GM18909 (cell line): ENCODE measurements at regions not wholly inside any gene's neighbourhood (a gene's known extent, or its start where the extent isn't known, plus 50 kb on each side); places are given as distances from the start of the nearest gene placed in this dataset.
"Not testable (repeated sequence)": the region's sequence is repeated elsewhere in the genome, so short reads cannot be mapped to it uniquely, and the experiment has no call there.

ENCODE experiments used
- ATAC-seq: cut with Tn5 transposase; IDR thresholded peaks from one replicate; pipeline ENCODE4 v1.9.1; 2021; ENCODE audit warnings: mild to moderate bottlenecking; ENCODE audit not compliant: unreplicated experiment, poor library complexity

DNA sequence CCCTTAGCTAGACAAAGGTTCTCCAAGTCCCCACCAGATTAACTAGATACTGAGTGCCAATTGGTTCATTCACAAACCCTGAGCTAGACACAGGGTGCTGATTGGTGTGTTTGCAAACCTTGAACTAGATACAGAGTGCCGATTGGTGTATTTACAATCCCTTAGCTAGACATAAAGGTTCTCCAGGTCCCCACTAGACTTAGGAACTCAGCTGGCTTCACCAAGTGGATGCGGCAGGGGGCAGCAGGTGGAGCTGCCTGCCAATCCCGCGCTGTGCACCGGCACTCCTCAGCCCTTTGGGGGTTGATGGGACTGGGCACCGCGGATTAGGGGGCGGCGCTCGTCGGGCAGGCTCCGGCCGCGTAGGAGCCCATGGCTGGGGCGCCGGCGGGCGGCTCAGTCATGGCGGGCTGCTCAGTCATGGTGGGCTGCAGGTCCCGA lies 157.6 kb downstream of the KLRB1 start:
- ATAC-seq = not testable (repeated sequence)

DNA sequence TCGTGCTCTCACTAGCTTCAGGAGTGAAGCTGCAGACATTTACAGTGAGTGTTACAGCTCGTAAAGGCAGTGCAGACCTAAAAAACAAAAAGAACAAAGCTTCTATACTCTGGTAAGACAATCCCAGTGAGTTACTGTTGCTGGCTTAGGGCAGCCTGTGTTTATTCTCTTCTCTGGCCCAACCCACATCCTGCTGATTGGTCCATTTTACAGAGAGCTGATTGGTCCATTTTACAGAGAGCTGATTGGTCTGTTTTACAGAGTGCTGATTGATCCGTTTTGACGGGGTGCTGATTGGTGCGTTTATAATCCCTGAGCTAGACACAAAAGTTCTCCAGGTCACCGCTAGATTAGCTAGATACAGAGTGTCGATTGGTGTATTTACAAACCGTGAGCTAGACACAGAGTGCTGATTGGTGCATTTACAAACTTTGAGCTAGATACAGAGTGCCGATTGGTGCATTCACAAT lies 158.0 kb downstream of the KLRB1 start:
- ATAC-seq = not testable (repeated sequence)

DNA sequence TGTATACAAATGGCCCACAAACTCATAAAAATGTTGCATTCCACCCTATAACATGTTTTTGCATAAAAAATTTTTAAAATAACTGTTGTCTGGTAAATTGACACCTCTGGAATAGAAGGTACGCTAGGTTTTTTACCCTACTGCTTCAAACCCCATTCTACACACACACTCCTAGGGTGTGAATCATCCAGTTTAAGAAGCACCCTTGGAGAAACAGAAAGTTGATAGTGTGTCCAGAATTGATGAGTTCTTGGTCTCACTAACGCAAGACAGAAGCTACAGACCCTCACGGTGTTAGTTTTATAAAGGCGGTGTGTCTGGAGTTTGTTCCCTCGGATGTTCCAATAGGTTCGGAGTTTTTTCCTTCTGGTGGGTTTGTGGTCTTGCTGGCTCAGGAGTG lies 158.5 kb downstream of the KLRB1 start:
- ATAC-seq = no peak

DNA sequence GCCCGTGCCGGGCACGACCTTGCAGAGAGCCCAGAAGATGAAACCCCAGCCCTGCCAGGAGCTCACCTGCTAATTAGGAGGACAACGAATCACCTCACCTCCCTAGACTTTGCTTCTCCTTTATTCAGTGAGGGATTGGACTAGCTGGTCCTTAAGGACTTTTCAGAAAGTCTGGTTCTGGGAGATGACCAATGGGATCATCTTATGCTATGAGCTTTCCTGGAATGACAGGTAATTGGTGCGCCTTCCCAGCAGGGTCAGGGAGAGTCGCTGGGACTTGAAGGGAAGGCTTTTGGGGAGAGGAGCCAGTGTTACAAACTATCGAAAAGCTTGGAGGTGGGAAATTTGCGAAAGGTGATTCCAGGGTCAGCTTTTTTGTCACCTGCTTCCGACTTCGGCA lies 159.1 kb downstream of the KLRB1 start:
- ATAC-seq = not testable (repeated sequence)

DNA sequence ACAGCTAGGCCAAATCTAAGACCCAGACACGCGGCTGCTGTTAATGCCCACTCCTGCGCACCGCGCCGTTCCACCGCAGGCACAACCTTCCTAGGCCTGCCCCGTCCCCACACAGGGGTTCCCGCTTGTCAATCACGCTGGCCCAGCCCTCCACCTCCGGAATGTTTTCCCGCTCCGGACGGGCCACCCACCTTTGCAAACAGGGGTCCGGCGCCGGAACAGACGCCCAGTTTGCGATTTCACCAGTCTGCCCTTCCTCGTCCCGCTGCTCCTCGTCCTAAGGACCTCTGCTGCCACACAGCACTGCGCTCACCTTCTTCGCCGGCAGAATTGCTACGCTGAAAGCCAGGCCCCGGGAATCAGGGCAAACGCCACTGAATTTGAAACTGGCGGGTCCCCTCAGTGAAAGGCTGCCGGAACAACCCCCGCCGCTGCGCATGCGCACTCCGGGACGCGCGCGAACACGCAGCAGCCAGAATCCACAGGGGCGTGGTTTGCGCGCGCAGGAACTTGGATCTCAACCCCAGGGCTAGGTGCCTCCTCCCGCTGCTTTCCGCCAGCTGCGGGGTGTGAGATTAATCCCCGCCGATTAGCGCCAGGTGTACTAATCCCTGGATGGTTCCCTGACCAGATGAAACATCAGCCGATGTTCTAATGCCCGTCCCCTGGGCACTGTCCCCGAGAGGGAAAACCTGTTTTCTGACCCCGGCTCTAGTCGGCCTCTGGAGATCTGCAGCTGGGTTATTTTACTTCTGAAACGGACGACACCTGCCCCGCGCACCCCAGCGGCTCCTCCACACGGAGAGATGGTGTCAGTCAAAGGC lies 159.7 kb downstream of the KLRB1 start:
- ATAC-seq = peak; percentile 70

DNA sequence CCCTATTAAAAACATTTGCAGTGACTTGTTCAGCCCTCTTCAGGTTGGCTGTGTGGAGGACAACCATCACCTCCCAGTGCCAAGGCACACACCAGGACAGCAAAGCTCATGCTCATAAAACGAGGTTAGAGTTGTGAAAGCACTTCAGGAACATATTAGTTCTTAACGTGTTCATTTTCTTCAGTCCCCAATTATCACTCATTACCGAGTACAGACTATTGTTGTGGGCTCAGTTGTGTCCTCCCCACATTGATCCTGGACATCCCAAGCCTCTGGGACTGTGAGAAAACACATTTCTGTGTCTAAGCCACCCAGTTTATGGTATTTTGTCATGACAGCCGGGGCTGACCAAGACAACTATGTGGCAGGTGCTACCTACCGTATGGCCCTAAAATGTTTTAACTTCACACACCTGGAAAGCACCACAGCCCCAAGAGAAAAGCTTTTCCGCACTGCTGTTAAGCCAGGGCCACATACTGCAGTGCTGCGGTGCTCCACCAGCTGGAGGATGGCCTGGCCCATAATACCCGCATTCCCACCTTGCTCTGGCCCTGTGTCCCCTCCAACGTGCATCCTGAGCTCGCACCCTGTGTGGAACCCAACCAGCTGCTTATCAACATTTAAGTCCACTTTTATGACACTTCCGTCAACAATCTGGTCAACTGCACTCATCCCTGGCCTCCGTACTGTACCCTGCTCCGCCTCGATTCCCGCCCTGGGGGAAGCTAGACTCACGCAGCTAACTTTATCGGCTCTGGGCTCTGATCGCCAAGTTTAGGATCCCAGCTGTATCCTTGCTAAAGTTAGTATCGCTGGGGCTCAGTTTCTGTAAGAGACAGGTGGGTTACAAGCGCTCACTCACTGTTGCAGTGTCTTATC lies 160.6 kb downstream of the KLRB1 start:
- peak; percentile 26 for ATAC-seq

DNA sequence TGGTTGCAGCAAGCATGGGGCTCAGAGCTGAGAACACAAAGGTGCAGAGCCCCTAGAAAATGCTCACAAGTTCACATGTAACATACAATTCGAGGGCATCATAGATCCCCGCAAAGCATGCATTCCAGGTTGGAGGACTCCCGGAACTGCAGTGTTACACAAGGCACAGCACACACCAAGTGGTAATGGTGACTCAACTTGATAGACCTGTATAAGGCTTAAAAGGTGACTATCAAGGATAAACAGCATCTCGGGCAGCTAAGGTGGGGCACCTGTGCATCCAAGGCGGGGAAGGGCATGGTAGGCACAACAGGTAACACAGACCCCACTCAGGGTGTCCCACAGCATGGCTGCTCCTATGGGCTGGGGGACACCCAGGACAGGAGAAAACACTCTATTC lies 167.3 kb downstream of the KLRB1 start:
- ATAC-seq = not testable (repeated sequence)

DNA sequence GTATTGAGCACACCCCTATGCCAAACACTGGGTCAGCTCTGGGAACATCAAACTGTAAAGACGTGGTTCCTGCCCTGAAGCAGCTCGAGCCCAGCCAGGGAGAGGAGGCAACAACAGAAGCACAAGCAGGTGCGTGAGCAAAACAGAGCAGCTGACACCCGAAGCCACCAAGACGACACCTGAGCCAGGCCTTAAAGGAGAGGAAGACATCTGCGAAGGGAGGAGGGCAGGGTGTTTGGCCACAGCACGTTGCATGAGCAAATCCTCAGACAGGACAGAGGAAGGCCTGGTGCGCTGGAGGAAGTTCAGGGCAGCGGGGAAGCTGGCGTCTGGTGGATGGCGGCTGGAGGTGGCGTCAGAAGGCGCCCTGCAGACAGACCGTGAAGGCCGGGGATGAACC lies 172.0 kb downstream of the KLRB1 start:
- not testable (repeated sequence) for ATAC-seq

DNA sequence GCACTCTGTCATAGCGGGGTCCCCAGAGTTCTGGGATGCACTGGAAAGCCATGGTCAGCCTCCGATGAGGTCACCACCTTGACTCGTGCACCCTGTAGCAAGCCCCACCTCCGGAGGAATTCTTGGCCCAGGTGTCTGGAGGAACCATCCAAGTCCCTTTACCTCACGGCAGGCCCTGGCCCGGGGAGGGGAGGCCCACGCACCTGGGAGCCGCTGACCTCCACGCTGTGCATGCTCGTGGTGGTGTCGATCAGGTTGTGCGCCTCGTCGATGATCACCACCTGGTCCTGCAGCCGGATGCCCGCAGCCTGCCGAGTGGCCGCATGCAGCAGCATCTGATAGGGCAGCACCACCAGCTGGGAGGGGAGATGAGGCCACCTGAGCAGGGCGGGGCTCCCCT lies 177.3 kb downstream of the KLRB1 start:
- not testable (repeated sequence) for ATAC-seq

DNA sequence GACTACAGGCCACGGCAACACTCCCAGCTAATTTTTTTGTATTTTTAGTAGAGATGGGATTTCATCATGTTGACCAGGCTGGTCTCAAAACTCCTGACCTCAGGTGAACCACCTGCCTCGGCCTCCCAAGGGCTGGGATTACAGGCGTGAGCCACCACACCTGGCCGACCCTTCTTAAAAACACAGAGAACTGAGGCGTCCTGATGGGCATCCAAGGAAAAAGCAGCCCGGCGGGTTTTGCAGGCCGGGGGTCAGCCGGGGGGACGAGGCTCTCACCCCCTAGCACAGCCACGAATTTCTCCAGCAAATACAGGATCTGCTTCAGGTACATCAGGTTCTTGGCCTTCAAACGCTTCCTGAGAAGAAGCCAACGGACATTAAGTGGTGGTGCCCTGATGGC lies 178.9 kb downstream of the KLRB1 start:
- not testable (repeated sequence) for ATAC-seq

DNA sequence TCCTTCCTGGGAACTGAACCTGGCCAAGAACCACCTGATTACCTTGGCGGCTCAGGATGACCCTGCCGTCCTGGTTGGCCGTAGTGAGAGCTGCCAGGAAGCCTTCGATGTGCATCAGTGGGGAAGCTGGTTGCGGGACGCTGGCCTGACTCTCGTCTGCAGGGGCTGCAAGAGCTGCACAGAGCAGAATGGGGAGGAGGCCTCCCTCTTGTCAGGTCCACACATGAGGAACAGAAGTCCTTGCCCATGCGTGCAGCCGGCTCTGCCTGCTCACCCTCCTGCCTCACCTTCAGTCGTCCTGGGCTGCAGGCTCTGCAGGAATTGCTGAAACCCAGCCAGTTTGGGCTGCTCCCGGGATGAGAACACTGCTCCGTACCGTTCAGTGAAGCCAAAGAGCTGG lies 182.3 kb downstream of the KLRB1 start:
- not testable (repeated sequence) for ATAC-seq

DNA sequence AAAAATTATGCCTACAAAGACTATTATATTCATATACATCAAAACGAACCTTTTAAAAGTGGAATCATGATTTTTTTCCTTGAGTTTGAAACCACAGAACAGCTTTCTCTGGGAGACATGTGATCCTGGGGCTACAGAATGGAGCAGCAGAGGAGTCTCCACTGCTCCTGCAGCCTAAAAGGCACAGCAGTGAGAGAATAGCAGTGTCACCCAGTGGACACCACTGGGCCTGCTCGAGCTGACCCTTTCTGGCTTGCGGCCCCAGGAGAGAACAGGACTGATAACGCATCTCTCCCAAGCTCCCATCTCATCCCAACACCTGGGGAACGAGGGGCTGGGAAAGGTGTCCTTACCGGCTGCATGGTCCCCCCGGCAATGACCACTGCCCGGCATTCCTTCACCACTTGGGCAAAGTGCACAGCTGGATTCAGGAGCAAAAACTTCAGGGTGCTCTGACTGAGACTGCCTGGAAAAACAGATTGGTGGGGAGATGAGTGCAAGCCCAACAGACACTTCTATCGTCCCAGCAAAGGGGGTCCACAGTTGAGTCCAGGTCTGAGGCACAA lies 183.5 kb downstream of the KLRB1 start:
- not testable (repeated sequence) for ATAC-seq

DNA sequence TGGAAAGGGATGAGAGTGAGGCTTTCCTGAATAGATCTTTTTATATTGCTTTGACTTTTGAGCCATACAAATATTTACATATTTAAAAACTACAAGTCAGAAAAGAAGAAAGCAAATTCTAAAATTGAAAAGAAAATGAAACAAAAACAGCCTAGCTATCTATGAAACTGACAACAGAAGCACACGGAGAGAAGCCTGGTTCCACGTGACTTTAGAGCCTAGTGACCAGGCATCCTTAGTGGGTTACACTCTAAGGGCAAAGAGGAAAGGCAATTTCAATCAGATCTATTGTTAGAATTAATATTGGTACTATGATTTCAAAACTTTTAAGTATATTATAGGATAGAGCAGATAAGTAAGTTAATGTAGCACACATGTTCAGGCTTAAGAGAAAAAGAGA lies 185.0 kb downstream of the KLRB1 start:
- not testable (repeated sequence) for ATAC-seq

DNA sequence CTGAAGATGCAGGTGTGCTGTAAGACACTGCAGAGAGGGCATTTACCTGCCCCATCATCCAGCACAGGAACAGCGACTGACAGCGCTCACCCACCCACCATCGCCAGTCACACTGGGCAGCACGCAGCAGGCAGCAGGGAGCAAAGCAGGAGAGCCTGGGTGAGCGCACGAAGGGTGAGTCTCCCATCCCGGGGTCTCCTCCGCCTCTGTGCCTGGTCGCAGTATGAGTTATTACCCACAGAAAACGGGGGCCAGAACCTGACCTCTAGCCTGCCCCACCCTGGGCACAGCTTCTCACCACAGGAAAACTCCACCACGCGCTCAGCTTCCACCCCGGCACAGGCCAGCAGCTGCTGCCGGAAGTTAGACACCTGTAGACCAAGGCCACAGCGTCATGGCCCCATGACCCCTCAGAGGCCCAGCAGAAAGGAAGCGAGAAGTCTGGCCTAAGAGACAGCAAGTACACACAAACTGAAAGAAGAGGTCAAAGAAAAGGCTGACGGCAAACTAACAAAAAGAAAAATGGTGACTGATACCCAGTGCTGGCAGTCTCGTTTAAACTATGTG lies 186.1 kb downstream of the KLRB1 start:
- not testable (repeated sequence) for ATAC-seq

DNA sequence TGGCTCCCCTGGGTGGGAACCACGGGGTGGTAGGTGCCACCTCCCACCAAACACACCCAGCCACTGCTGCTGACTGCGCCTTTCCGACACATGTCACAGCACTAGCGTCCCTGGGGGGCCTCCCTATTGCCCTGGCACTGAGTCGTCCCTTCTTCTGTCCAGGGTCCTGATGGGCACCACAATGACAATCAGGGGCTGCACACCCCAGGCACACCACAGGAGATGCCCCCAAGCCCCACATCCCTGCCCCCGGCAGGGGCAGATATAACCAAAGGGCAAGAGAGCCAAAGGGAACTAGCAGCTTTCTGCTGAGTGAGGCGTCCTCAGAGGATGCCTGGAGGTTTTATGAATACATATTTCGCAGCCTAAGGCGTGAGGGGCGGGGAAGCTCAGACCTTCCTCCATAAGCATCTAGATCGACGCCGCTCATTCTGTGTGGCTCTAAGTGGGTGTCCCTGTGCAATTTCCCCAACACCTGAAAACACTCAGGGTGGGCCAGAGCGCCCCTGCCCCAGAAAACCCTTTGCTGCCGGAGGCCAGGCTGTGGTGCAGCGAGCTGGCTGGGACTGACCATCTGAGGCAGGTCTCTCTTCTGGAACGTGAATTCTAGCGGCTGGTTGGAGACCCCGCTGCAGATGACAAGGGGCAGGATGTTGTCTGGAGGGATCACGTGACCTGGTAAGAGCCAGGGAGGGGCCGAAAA lies 186.7 kb downstream of the KLRB1 start:
- ATAC-seq = not testable (repeated sequence)

DNA sequence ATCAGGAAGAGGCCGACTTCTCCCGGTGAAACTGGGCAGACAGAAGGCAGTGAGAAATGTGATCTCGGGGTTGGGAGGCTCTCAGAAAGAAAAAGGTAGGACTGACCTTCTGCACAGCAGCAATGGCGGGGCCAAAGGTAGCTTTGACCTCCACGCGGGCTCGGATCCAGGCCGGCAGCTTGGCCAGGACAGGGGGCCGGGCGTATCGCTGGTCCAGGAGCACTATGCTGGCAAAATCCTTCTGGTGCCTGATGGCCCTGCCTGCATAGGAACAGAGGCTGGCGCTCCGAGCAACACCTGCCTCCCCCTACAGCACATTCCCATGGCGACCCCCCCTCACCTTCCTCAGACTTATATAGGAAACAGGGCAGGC lies 189.1 kb downstream of the KLRB1 start:
- not testable (repeated sequence) for ATAC-seq

DNA sequence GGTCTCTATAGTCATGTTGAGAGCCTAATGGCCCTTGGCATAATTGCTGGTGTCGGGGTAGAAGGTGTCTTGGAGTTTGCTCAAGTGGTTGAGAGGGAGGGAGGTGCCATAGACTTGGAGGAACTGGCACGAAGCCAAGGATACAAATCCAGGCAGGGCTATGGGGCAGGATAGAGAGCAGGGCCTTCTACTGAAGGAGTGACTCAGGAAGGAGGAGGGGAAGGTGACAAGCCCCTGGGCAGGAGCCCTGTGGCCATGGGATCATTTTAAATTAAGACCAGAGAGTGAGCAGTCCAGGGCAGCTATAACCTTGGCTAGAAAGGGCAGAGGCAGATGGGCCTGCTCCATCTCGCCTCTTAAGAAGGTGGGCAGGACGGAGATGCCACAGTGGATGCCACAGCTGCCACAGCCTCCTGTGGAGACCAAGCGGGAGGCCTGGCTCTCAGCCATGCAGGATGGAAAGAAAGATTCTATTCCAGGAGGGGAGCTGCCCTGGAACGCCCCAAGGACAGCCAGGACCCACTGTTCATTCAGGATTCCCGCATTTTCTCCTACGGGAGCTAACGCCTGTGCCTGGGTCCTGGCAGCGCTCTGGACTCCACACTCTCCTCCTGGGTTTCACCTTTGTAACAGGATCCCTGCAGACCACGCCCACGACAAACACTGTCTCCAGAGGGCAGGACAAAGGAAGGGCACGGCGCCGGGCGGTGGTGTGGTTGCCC lies 189.6 kb downstream of the KLRB1 start:
- ATAC-seq = not testable (repeated sequence)

DNA sequence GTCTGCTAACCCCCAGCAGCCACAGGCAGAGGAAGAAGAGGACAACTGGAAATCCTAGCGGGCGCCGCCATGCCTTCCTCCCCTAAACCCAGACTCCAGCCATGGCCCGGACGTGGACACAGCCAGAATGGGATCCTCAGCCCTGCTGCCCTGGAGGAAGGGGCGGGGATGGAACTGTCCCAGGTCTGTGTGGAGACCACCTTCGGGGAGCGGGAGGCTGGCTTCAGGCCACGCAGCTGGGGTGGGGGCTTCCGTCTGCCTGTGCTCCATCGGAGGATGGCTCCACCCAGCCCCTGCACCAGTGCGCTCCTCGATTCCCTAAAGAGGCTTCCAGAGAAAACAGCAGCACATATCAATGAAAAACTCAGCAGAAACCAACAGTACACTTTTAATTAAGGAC lies 190.4 kb downstream of the KLRB1 start:
- not testable (repeated sequence) for ATAC-seq

DNA sequence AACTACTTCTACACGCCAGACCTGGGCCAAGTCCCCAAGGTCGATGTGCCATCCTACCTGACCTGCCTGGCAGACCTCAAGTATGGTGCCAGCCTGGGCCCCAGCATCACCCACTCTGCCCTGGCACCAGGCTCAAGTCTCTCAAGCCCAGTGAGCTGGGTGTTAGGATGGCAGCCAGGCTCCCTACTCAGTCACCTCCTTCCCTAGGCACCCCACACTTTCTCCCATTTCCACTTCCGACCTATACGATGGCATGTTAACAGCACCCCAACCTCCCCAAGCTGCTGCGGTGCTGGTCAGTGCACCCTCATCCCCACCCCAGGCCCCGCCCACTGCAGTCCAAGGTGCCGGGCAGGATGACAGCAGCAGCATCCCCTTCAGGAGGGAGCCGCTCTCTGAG lies 191.4 kb downstream of the KLRB1 start:
- ATAC-seq = not testable (repeated sequence)
